ENCODE measurements at regions not wholly inside any gene's neighbourhood (a gene's known extent, or its start where the extent isn't known, plus 50 kb on each side); places are given as distances from the start of the nearest gene placed in this dataset.

DNA sequence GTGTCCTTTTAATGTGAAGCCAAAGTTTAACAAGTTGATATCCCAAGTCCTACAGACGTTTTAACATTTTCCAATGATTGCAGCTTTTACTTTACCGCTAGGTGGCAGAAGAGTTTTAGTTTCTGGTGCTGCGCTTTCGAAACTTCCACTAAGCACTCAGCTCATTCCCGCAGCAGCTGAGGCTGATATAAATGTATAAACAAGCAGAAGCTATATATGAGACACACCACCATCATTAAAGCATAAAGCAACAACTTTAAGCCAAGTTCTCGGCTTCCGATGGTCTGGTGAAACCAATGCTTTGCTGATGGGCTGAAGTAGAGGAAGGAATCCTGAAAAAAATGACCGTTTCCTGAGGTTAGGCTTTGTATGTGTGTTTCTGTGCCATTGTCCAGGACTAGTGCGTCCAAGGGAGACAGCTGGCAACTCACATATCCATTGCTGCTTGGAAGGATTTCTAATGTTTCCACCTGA is 753.9 kb downstream of the OLFM4 start:
- TF ChIP-seq, protein P1, sequence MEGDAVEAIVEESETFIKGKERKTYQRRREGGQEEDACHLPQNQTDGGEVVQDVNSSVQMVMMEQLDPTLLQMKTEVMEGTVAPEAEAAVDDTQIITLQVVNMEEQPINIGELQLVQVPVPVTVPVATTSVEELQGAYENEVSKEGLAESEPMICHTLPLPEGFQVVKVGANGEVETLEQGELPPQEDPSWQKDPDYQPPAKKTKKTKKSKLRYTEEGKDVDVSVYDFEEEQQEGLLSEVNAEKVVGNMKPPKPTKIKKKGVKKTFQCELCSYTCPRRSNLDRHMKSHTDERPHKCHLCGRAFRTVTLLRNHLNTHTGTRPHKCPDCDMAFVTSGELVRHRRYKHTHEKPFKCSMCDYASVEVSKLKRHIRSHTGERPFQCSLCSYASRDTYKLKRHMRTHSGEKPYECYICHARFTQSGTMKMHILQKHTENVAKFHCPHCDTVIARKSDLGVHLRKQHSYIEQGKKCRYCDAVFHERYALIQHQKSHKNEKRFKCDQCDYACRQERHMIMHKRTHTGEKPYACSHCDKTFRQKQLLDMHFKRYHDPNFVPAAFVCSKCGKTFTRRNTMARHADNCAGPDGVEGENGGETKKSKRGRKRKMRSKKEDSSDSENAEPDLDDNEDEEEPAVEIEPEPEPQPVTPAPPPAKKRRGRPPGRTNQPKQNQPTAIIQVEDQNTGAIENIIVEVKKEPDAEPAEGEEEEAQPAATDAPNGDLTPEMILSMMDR (IDR thresholded peaks at IDR 0.05) = peak; percentile 78
- no peak for TF ChIP-seq EZH2 (IDR thresholded peaks at IDR 0.05)
